ENCODE measurements at regions not wholly inside any gene's neighbourhood (a gene's known extent, or its start where the extent isn't known, plus 50 kb on each side); places are given as distances from the start of the nearest gene placed in this dataset.

- TF ChIP-seq CTCF (IDR thresholded peaks at IDR 0.05) (no peak), POLR2A (IDR thresholded peaks at IDR 0.05) (no peak)
These were observed 81.9 kb downstream of the ZNF726 start for GRCh38 chr19:23996549-23996948.

Measured in adrenal gland (tissue), 5 donors.